Nephron (organoid): ENCODE measurements at regions not wholly inside any gene's neighbourhood (a gene's known extent, or its start where the extent isn't known, plus 50 kb on each side); places are given as distances from the start of the nearest gene placed in this dataset.

Experiments
- H3K27ac Mint-ChIP-seq, 3 experiments: 2 replicates each; pipeline ENCODE4 v1.8.0; 2020; ENCODE audit warnings: mixed read lengths in 3 of 3, mild to moderate bottlenecking in 2 of 3, moderate library complexity in 1 of 3
- H3K27me3 Mint-ChIP-seq: 2 replicates; pipeline ENCODE4 v1.8.0; 2021; ENCODE audit warnings: low read depth, mild to moderate bottlenecking, moderate library complexity, mixed read lengths
- H3K36me3 Mint-ChIP-seq: 2 replicates; pipeline ENCODE4 v1.8.0; 2020; ENCODE audit warnings: low read depth, mixed read lengths
- H3K4me1 Mint-ChIP-seq: 2 replicates; pipeline ENCODE4 v1.8.0; 2020; ENCODE audit warnings: mixed read lengths
- H3K4me3 Mint-ChIP-seq, 3 experiments: 2 replicates each; pipeline ENCODE4 v1.8.0; 2020; ENCODE audit warnings: mild to moderate bottlenecking in 3 of 3, mixed read lengths in 3 of 3, moderate library complexity in 2 of 3
- H3K9me3 Mint-ChIP-seq: 2 replicates; pipeline ENCODE4 v1.8.0; 2020; ENCODE audit warnings: mixed read lengths
- CTCF ChIP-seq, 3 experiments: fragments of 200-600 bp; sonication (generic); IDR thresholded peaks; one replicate each; pipeline ENCODE4 v1.5.0; 2021; ENCODE audit warnings: antibody characterized with exemption in 3 of 3; ENCODE audit not compliant: unreplicated experiment in 3 of 3

DNA sequence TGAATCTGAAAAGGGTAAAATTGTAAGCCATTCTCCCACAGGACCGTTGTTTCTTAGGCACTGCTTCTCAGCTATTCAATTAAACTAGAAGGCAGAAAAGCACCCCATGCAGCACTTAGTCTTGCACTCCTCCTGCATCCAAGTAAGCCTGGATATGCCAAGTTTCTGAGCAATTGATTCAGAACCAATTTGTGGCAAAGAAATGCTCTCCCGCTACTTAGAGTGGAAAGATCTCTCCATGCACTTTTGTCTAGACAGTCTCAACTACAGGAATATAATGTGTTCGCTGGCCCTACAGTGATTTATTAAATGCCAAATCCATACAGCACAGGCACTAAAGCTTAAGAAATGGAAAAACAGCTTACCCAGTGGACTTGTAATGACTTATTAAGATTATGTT is 338.5 kb downstream of the HACE1 start:
- H3K4me1 Mint-ChIP-seq: peaks cover 18% of the 10 kb centered on the region
- no peak overlapping the region for H3K4me3 Mint-ChIP-seq
- H3K9me3 Mint-ChIP-seq: no peaks in the 10 kb centered on the region
- H3K36me3 Mint-ChIP-seq: no peaks in the 10 kb centered on the region
- peak overlapping the region in 2 of 3 experiments; percentile 16 to 30 for H3K27ac Mint-ChIP-seq
- TF ChIP-seq CTCF (IDR thresholded peaks at IDR 0.05; ENCODE audit: unreplicated experiment in 3 of 3): no peak
- no peaks in the 10 kb centered on the region for H3K27me3 Mint-ChIP-seq

GRCh38 chr6:104519566-104519965 is 340.2 kb downstream of the HACE1 start:
- no peak for TF ChIP-seq CTCF (IDR thresholded peaks at IDR 0.05; ENCODE audit: unreplicated experiment in 3 of 3)
- no peak overlapping the region for H3K27ac Mint-ChIP-seq
- H3K9me3 Mint-ChIP-seq: no peaks in the 10 kb centered on the region
- H3K4me1 Mint-ChIP-seq: peaks cover 9% of the 10 kb centered on the region
- no peaks in the 10 kb centered on the region for H3K27me3 Mint-ChIP-seq
- no peaks in the 10 kb centered on the region for H3K36me3 Mint-ChIP-seq
- H3K4me3 Mint-ChIP-seq: no peak overlapping the region

DNA sequence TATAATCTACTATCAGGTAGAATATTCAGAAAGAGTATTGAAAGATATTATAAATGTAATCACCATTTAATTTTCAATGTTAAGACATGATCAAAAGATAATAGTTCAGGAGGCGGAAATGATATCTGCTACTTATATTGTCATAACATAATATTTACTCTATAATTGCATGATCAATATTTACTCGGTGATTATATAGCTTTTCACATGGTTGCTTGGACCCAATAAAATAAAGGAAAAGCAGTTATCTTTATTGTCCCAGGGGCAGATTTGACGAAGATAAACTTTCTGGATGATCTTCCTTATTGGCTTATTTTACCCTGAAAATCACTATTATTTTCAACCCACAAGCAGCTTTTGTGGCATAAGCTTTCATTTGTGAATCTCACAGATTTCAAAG is 350.4 kb downstream of the HACE1 start:
- peaks cover 6% of the 10 kb centered on the region for H3K4me1 Mint-ChIP-seq
- H3K27ac Mint-ChIP-seq: no peak overlapping the region
- no peaks in the 10 kb centered on the region for H3K9me3 Mint-ChIP-seq
- no peaks in the 10 kb centered on the region for H3K27me3 Mint-ChIP-seq
- H3K4me3 Mint-ChIP-seq: no peak overlapping the region
- TF ChIP-seq CTCF (IDR thresholded peaks at IDR 0.05; ENCODE audit: unreplicated experiment in 3 of 3): no peak
- H3K36me3 Mint-ChIP-seq: no peaks in the 10 kb centered on the region

DNA sequence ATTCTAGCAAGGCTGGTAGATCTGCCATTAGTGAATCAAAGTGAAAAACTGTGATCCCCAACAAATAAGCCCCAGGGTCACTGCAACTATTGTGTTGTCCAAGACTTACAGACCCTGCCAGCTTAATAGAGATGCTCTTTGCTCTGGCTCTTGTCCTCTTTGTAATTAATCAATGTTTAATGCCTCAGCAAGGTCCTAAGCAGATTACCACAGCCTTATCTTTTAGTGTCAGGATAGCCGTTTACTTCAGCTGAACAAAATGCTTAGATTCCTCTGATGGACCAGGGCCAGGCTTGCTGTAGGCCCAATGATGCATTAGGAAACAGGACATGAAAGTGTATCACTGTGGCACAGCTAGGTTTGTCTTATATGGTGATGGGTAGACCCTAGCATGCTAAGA is 353.3 kb downstream of the HACE1 start:
- Mint-ChIP-seq H3K9me3 (no peaks in the 10 kb centered on the region), H3K27me3 (no peaks in the 10 kb centered on the region), H3K36me3 (no peaks in the 10 kb centered on the region), H3K27ac (no peak overlapping the region), H3K4me1 (peaks cover under 1% of the 10 kb centered on the region), H3K4me3 (no peak overlapping the region)
- no peak for TF ChIP-seq CTCF (IDR thresholded peaks at IDR 0.05; ENCODE audit: unreplicated experiment in 3 of 3)

DNA sequence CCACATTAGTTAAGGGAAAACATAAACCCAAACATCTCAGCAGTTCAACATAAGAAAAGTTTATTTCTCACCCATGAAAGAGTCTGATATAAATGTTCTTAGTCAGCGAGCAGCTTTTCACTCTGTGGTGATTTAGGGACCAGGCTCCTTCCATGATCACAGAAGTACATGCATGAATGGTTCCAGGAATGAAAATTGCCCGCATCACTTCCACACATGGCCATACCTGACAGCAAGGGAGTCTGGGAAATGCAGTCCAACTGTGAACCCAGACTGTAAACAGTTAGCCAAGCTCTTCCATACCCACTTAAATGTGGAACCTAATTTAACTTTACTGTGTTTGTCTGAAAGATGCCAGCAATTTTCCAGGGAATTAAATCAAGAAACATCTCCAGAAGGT is 353.9 kb downstream of the HACE1 start:
- Mint-ChIP-seq H3K9me3 (no peaks in the 10 kb centered on the region), H3K27ac (no peak overlapping the region), H3K4me1 (no peaks in the 10 kb centered on the region), H3K27me3 (no peaks in the 10 kb centered on the region), H3K36me3 (no peaks in the 10 kb centered on the region), H3K4me3 (no peak overlapping the region)
- TF ChIP-seq CTCF (IDR thresholded peaks at IDR 0.05; ENCODE audit: unreplicated experiment in 3 of 3): no peak

DNA sequence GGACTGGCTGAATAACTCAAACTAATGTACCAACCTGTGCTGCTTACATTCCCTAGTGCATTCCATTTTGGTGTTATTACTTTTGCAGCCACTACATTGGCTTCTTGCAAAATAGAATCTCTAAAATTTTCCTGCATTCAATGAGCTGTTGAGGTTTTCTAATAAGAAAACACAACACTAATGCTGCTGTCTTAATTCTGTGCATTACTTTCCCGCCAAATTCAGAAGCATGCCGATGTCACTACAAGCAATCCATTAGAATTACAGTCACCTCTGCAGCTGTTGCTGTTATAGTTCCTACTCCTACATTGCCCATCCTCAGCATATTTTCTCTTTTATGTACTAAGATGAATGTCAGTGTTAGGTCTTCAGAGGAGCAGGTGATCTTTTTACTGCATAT is 359.5 kb downstream of the HACE1 start:
- no peak for TF ChIP-seq CTCF (IDR thresholded peaks at IDR 0.05; ENCODE audit: unreplicated experiment in 3 of 3)
- H3K27me3 Mint-ChIP-seq: peaks cover 3% of the 10 kb centered on the region
- H3K4me1 Mint-ChIP-seq: no peaks in the 10 kb centered on the region
- no peak overlapping the region for H3K4me3 Mint-ChIP-seq
- no peaks in the 10 kb centered on the region for H3K36me3 Mint-ChIP-seq
- H3K9me3 Mint-ChIP-seq: no peaks in the 10 kb centered on the region
- H3K27ac Mint-ChIP-seq: no peak overlapping the region
